VCaP (cell line): ENCODE measurements at regions not wholly inside any gene's neighbourhood (a gene's known extent, or its start where the extent isn't known, plus 50 kb on each side); places are given as distances from the start of the nearest gene placed in this dataset.

Source experiments
- H3K27ac ChIP-seq: fragments of 450-650 bp; 2 replicates; pipeline ENCODE4 v1.5.1; 2017
- CTCF ChIP-seq: fragments of 450-650 bp; conservative IDR thresholded peaks from 2 replicates; pipeline ENCODE4 v1.5.1; 2017; ENCODE audit warnings: mild to moderate bottlenecking, moderate library complexity

- TF ChIP-seq CTCF: no peak
- H3K27ac ChIP-seq: no peak overlapping the region
These were observed 232.1 kb upstream of the ADAMTS9 start for GRCh38 chr3:64919934-64920333.

GRCh38 chr3:64918989-64919388 is 231.2 kb upstream of the ADAMTS9 start:
- H3K27ac ChIP-seq: no peak overlapping the region
- no peak for TF ChIP-seq CTCF

GRCh38 chr3:64917914-64918453 is 230.2 kb upstream of the ADAMTS9 start:
- no peak for TF ChIP-seq CTCF
- H3K27ac ChIP-seq: no peak overlapping the region

- TF ChIP-seq CTCF: no peak
- no peak overlapping the region for H3K27ac ChIP-seq
These were observed 229.1 kb upstream of the ADAMTS9 start for GRCh38 chr3:64916937-64917336.

- no peak for TF ChIP-seq CTCF
- H3K27ac ChIP-seq: no peak overlapping the region
These were observed 228.5 kb upstream of the ADAMTS9 start for GRCh38 chr3:64916192-64916798.

- H3K27ac ChIP-seq: no peak overlapping the region
- TF ChIP-seq CTCF: no peak
These were observed 228.0 kb upstream of the ADAMTS9 start for GRCh38 chr3:64915778-64916177.

GRCh38 chr3:64913515-64913914 is 225.7 kb upstream of the ADAMTS9 start:
- TF ChIP-seq CTCF: no peak
- no peak overlapping the region for H3K27ac ChIP-seq
